GM21786 (cell line): ENCODE measurements at regions not wholly inside any gene's neighbourhood (a gene's known extent, or its start where the extent isn't known, plus 50 kb on each side); places are given as distances from the start of the nearest gene placed in this dataset.

Experiments
- ATAC-seq: cut with Tn5 transposase; IDR thresholded peaks from one replicate; pipeline ENCODE4 v1.9.1; 2021; ENCODE audit not compliant: unreplicated experiment

- ATAC-seq = no peak
Observed at GRCh38 chr18:51692612-51693011, 495.1 kb upstream of the MEX3C start.

- peak; percentile 68 for ATAC-seq
Observed at GRCh38 chr18:51711298-51711889, 513.9 kb upstream of the MEX3C start.

- no peak for ATAC-seq
Observed at GRCh38 chr18:51712821-51713220, 515.3 kb upstream of the MEX3C start.

- ATAC-seq = peak; percentile 62
Observed at GRCh38 chr18:51716277-51716676, 518.8 kb upstream of the MEX3C start.

GRCh38 chr18:51721388-51721787 lies 523.9 kb upstream of the MEX3C start:
- no peak for ATAC-seq

- ATAC-seq = no peak
Observed at GRCh38 chr18:51721996-51722395, 524.5 kb upstream of the MEX3C start.

- no peak for ATAC-seq
Observed at GRCh38 chr18:51724790-51725721, 527.6 kb upstream of the MEX3C start.

- ATAC-seq = peak; percentile 40
Observed at GRCh38 chr18:51726614-51727013, 529.1 kb upstream of the MEX3C start.

GRCh38 chr18:51727780-51728179 lies 530.3 kb upstream of the MEX3C start:
- peak; percentile 54 for ATAC-seq

- no peak for ATAC-seq
Observed at GRCh38 chr18:51731070-51731469, 533.6 kb upstream of the MEX3C start.

GRCh38 chr18:51734576-51734975 lies 537.1 kb upstream of the MEX3C start:
- ATAC-seq = no peak

- peak; percentile 91 for ATAC-seq
Observed at GRCh38 chr18:51739044-51739666, 541.7 kb upstream of the MEX3C start.

GRCh38 chr18:51751901-51752300 lies 554.4 kb upstream of the MEX3C start:
- ATAC-seq = peak; percentile 69

GRCh38 chr18:51753365-51754057 lies 556.0 kb upstream of the MEX3C start:
- ATAC-seq = peak; percentile 39

GRCh38 chr18:51754566-51754965 lies 557.1 kb upstream of the MEX3C start:
- no peak for ATAC-seq

- ATAC-seq = no peak
Observed at GRCh38 chr18:51757255-51757924, 559.9 kb upstream of the MEX3C start.

- no peak for ATAC-seq
Observed at GRCh38 chr18:51762373-51762772, 564.9 kb upstream of the MEX3C start.

GRCh38 chr18:51765606-51766360 lies 568.3 kb upstream of the MEX3C start:
- ATAC-seq = no peak

- ATAC-seq = peak; percentile 83
Observed at GRCh38 chr18:51767293-51767692, 569.8 kb upstream of the MEX3C start.

- ATAC-seq = no peak
Observed at GRCh38 chr18:51778115-51778514, 561.9 kb upstream of the DCC start.
